Esophagus squamous epithelium (tissue), 4 donors: ENCODE measurements at regions not wholly inside any gene's neighbourhood (a gene's known extent, or its start where the extent isn't known, plus 50 kb on each side); places are given as distances from the start of the nearest gene placed in this dataset.

ENCODE experiments used
- POLR2A ChIP-seq, 4 donors: fragments of 450-650 bp; IDR thresholded peaks; one replicate each; pipeline ENCODE4 v1.6.1; 2017; ENCODE audit warnings: antibody characterized with exemption in 4 of 4, mild to moderate bottlenecking in 4 of 4, moderate library complexity in 3 of 4
- TF ChIP-seq, protein P1 (sequence below), 6 experiments: fragments of 450-650 bp in 4 of 6; fragments of 200-600 bp in 2 of 6; sonication (generic) in 2 of 6; IDR thresholded peaks; one replicate each; pipeline ENCODE4 v1.5.1; 2016 to 2019; ENCODE audit warnings: antibody characterized with exemption in 6 of 6, mild to moderate bottlenecking in 4 of 6, moderate library complexity in 4 of 6

DNA sequence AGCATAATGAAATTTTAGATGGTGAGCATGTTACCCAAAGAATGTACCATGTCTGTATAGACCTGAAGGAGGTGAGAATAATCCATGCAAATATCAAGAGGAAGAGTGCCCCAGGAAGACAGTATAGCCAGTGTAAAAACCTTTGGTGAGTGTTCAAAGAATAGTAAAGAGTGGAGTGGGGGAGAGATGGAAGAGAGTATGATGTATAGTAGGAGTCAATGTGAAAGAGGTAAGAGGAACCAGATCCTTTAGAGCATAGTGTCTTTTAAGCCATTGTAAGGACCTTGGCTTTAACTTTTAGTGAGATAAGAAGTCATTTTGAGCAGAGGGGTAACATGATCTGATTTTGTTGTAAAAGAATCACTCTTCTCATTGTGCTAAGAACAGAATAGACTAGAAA, 1052.3 kb upstream of the ZEB2 start:
- TF ChIP-seq, protein P1, sequence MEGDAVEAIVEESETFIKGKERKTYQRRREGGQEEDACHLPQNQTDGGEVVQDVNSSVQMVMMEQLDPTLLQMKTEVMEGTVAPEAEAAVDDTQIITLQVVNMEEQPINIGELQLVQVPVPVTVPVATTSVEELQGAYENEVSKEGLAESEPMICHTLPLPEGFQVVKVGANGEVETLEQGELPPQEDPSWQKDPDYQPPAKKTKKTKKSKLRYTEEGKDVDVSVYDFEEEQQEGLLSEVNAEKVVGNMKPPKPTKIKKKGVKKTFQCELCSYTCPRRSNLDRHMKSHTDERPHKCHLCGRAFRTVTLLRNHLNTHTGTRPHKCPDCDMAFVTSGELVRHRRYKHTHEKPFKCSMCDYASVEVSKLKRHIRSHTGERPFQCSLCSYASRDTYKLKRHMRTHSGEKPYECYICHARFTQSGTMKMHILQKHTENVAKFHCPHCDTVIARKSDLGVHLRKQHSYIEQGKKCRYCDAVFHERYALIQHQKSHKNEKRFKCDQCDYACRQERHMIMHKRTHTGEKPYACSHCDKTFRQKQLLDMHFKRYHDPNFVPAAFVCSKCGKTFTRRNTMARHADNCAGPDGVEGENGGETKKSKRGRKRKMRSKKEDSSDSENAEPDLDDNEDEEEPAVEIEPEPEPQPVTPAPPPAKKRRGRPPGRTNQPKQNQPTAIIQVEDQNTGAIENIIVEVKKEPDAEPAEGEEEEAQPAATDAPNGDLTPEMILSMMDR (IDR thresholded peaks at IDR 0.05), result no peak
- no peak for TF ChIP-seq POLR2A (IDR thresholded peaks at IDR 0.05)
